ENCODE measurements at regions not wholly inside any gene's neighbourhood (a gene's known extent, or its start where the extent isn't known, plus 50 kb on each side); places are given as distances from the start of the nearest gene placed in this dataset.
"Not testable (repeated sequence)": the region's sequence is repeated elsewhere in the genome, so short reads cannot be mapped to it uniquely, and the experiment has no call there.

DNA sequence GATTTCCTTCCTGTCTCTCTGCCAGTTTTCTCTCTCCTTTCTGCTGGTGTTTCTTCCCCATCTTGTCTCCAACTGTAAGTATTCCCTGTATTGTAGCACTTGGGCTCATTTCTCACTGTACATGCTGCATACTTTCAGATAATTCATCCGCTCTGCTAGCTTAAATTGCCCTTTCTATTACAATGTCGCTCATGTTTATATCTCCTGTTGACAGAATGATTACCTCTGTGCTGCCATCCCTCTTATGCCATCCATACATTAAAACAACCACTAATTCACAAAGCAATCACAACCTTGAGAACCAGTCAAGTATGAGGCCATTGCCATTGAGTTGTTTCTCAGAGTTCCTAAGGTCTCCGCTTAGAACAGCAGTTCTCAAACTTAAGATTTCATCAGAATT is 107.5 kb upstream of the SOX2 start:
- no peak for DNase-seq

DNA sequence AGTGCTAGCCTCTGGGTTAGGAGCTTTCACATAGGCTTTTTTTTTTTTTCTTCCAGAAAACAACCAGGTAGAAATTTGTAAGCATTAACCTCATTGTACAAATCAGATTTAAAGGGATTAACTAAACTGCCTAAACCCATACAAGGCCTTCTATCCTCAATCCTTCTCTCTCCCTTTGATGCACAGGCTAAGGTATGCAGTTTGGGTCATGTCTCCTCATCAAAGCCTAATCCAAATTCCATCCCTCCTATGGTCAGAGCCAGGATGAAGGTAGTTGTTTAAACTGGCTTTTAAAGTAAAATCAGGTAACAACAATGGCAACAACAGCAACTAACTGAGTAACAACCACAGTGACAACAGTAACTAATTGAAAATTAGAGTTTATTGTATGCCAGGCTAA is 115.6 kb upstream of the SOX2 start:
- no peak for DNase-seq

DNA sequence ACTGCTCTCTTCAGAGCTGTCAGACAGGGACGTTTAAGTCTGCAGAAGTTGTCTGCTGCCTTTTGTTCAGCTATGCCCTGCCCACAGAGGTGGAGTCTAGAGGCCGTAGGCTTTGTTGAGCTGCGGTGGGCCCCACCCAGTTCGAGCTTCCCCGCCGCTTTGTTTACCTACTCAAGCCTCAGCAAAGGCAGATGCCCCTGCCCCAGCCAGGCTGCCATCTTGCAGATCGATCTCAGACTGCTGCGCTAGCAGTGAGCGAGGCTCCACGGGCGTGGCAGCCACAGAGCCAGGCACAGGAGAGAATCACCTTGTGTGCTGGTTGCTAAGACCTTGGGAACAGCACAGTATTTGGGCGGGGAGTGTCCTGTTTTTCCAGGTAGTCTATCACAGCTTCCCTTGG is 120.8 kb upstream of the SOX2 start:
- not testable (repeated sequence) for DNase-seq

DNA sequence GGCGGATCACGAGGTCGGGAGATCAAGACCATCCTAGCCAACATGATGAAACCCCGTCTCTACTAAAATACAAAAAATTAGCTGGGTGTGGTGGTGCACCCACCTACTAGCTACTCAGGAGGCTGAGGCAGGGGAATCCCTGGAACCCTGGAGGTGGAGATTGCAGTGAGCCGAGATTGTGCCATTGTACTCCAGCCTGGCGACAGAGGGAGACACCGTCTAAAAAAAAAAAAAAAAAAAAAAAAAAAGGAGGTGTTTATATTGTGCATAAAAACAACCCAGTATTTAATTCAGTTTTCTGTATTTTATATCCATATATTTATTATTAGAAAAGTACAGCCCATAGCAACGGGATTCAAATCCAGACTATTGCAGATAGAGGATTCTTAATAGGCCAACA is 129.1 kb upstream of the SOX2 start:
- DNase-seq, result no peak

DNA sequence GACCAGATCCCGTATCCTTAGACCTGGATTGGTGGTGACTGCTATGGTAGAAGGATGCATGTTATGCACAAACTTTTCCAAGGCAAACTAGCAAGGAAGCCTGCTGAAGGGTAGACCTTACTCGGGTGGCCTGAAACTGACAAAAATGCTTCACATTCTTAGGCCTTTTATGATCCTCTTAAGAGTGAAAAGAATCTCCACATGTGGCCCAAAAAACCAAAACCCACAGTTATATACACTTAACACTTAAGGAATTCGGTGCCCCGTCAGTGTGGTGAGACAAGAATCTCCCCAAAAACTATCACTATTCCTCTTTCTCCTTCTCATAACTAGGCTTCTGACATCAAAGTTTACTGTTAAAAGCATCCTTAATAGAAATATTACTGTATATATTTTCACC is 130.1 kb upstream of the SOX2 start:
- no peak for DNase-seq

DNA sequence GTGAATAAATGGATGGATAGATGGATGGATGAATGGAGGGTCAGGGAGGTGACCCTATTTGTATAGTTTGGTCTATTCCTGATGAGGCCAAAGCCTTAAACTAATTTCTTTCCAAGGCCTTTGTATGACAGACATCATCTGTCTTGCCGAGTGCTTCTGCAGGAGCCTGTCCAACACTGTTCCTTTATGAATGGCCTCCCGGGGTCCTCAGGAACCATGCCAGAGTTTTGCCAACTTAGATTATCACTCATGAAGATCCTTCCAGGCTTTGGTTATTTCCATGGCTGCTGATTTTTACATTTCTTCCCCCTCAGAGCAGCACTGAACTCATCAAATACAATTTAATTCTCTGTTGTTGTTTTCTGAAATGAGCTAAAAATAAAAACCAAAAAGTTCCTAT is 133.0 kb upstream of the SOX2 start:
- DNase-seq, result no peak

DNA sequence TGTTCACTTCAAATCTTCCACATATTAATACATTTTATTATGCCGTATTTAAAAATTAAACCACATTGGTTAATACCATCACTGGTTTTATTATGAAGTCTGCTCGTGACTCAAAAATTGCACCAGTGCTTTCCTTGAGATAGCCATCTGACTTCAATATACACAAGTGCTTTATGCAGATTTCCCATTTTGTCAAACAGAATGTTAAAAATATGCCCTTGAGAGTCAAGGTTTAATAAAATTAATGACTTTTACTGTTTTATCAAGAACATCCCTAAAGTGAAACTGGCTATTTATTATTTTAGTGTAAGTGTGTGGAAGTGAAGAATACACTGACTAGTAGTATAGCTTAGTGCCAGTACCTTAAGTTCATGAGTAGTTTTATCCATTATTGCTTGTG is 139.3 kb upstream of the SOX2 start:
- DNase-seq, result no peak

DNA sequence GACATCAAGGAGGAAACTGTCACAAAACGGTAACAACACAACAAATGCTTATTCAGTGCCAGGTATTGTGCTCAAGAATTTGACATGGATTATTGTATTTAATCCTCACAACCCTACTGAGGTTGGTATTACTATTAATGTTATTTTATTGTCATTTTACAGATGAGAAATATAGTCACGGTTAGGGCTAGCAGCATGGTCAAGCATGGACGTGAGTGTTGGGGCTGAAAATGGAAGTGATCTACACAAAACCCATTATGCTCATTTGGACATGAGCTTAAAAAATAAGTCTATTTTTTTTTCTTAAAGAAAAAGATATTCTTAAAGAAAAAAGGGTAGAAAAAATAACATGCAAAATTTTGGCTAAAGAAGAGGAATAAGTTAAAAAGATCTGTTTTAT is 141.3 kb upstream of the SOX2 start:
- DNase-seq, result no peak

DNA sequence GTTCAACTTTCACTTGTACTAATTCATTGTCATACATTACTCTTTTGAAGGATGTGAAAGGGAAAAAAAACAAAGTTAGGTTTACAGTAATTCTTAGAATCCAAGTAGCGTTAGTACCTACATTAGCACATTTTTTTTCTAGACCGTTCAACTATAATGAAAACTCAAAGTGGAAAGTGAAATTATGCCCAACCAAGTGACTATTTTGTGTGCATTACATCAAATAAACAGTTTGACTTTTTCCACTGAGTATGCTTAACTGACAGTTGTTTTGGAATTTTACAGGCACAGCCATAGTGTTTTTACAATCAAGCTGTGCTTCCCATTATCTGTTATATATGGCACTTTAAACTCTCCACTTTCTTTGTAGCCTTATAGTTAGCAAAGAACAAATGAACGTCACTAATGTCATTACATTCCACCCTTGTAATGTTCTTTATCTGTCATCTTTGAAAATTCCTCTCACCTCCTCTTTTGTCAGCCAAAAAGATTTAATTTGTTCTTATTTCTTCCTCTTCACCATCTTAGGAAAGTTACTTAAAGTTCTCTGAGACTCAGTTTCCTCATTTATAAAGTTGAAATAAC is 142.3 kb upstream of the SOX2 start:
- DNase-seq, result no peak

DNA sequence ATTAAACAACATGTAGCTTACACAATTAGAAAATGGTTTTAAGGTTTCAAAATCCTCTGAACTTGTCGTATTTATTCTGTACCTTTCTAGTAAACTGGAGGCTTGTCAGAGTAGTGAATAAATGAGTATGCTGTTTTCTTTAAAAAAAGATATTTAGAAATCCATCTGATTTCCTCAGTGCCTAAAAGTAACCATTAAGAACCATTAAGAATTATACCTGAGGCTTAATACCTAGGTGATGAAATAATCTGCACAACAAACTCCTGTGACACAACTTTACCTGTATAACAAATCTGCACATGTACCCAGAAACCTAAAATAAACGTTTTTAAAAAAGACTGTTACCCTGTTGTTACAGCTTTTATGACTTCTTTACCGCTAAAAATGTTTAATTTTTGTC is 143.0 kb upstream of the SOX2 start:
- no peak for DNase-seq

DNA sequence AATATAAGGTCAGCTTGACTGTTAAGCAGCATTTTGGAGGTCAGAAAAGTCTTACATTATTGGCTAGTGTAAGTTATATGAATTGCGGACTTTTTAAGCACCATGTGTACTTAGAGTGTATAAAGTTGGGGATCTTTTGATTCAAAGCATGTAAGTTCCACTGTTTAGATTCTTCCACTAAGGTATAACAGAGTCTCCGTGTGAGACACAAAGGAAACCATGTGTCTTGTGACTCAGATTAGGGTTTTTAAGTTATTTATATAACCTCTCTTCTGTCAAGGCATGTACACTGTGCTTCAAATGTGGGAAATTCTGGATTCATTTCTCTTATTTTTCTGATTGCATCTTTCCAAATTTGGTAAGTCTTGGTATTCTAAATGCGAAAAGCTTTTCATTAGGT is 143.5 kb upstream of the SOX2 start:
- DNase-seq, result no peak

DNA sequence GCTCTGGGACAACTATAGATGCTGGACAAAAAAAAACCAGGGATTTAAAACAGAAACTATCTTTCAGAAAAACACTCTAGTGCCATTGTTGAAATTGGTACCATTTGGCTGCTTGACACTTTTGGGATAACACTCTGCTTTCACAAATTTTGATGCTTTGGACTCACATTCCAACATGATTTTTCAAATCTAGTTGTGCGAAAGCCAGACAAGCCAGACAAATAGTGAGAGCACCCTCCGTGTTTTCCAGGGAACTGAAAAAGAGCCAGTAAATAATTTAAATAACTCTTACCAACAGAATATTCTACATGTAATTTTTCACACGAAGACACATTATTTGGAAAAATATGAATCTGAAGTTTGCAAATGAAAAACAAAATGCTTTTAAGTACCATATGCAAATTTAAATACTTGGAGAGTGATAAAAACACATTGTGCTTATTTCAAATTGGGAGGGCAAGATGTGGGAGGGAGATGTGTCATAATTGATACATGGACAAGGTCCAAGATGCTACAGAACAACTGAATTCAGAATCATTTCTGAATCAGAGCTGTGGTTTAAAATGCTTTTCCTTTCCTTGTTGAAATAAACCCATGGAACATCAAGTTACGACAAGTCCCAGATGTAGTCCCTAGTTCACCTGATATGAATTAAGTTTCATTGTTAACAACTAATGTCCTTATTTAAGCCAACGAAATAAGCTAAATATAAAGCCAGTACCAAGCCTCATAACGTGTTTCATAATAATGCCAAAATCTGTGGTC is 144.2 kb upstream of the SOX2 start:
- DNase-seq, result no peak

DNA sequence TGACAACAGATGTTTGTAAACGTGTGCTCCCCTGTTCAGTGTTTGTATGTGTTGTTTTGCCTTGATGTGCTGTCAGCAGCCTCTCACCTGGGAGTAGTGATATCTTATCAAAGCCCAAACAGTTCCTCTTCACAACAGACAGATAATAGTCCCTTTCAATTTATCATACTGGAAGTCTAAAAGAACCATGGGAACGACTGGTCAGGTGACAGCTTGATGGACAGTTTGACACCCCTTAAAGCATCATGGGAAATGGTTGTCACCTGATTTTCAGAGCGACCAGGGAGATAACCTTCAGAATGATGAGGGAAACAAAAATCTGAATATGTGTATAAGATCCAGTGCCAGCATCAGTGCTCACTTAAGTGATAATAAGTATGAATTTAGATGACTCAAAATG is 146.3 kb upstream of the SOX2 start:
- no peak for DNase-seq

DNA sequence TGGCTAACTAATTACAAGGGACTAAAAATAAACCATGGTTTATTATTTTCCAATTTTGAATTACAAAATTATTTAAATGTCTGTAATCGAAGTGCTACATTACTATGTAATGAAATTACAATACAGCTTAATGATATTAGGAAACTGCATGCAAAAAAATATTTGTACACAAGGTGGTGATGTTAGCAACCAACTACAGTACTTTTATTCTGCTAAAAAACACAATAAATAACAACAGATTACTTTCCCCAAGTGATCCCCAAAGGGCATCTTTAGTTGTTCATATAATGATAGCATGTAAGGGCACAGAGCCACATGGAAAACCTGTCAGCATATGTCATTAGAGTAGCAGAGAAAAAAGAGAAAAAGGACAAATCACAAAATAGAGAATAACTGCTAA is 147.5 kb upstream of the SOX2 start:
- DNase-seq, result no peak

DNA sequence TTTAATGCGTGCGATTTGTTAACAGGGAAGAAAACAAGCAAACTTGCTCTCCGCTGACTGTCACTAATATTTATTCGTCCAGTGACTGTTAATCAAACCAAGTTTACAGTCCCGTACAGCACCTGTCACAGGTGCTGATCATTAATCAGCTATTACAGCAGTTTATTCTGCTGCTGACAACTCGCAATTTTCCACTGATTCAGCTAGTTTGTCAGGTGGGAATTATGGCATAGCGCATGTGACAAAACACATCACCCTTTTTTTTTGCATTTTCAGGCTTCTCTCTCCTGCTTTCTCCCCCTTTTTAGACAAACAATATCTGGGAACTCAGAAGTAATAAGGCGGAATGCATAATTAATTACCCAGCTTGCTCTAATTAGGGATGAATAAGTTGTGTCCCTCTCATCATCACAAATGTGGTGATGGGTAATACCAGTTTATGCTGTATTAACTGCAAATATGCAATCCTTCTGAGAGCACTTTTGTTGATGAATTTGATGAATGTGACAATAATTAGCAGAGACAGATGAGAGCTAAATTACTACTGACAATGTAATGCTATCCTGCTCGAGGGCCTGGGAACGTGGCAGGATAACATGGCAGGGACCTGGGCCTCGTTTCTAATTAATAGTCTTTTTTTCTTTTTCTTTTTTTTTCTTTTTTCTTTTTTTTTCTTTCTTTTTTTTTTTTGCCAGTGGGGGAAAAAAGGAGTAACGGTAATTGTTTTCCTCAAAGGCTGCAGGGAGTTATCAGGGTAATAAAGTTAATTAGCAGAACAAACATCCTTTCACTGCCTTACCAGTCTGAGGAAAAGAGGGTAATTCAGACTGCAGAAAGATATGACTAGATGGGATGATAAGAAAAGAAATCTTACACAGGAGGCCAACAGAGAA is 150.3 kb upstream of the SOX2 start:
- DNase-seq, result peak; percentile 79

DNA sequence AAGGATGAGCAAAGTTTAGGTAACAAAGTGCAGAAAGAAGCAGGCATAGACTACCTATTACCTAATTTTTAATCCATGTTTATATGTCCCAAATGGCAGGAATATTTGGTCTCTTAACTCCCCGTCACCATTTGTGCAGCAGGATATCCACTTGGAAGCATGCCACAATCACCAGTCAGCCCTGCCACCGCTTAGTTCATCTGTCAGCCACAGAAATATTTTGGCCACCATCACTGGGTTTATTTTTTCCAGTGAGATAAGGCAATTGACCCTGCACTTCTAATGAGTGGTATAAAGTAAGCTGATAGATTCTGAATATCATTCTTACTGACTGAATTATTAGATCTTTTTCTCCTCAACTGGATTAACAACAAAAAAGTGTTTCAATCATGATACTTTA is 152.9 kb upstream of the SOX2 start:
- DNase-seq, result no peak

DNA sequence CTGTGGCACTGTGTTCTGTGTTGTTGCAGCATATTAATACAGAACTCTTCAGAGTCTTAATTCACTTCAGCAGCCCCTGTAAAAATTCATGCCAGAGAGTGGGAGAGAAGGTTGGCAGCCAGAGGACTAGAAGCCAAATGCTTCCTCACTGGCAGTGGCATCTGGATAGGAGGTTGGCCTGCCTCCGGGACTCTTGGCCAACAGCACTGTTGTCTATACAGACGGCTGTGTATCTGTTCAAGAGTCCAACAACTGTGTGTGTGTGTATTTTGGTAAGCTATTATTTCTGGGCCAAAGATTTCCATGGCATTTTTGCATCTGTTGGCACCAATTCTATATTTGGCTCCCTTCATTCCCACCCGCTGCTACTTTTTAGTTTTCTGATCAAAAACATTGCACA is 156.0 kb upstream of the SOX2 start:
- no peak for DNase-seq

DNA sequence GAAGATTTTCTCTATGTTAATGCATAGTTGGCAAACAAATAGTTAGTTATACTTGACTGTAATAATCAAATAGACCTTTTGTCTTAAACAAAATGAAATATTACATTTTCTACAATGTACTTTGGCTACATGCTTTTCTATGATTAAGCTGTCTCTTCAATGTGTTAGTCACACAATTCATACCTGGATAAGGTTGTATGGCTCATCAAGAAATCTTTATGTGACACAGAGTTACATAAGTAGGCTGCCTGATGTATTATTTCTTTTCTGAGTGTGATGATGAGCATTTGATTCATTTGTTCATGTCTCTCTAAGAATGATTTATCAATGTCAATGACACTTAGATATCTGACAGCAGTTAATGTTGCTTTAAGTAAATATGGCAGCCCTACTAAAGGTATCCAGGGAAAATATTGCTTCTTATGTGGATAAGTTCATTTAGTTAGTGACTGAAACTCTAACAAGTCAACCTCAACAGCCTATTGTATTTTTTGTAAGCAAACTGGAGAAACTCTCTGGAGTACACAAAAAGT is 157.4 kb upstream of the SOX2 start:
- no peak for DNase-seq

DNA sequence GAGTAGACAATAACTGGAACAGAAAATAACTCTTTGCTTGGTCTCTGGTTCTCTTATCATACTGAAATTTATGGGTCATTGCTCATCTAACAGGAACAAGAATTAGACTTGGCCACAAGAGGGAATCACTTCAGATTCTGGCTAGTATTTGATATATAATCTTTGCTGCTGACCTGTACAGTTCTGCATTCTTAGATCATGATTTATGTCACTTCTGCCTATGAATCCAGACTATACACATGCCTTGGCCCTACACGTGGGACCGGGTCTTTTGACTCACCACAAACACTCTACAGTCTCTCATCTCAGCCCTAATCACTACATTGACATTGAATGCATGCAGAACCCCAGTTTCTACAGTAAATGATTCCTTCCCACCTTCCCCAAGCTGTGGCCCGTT is 162.5 kb upstream of the SOX2 start:
- DNase-seq, result no peak

DNA sequence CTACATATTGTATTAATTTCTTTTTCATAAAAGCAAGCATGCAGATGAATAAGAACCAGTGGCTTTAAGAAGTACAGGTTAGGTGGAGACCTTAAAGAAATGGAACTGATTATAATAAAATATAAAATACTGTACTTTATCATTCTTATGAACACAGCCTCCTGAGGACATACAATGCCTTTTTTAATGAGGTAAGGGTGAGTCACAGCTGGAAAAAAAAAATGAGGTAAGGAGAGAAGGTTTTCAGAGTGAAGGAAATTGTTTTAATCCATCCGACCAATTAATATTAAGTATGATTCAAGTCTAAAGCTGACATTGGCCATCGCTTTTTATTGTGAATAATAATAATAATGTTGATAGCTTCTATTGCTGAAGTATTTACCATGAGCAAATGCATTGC is 170.3 kb upstream of the SOX2 start:
- DNase-seq, result no peak

DNA sequence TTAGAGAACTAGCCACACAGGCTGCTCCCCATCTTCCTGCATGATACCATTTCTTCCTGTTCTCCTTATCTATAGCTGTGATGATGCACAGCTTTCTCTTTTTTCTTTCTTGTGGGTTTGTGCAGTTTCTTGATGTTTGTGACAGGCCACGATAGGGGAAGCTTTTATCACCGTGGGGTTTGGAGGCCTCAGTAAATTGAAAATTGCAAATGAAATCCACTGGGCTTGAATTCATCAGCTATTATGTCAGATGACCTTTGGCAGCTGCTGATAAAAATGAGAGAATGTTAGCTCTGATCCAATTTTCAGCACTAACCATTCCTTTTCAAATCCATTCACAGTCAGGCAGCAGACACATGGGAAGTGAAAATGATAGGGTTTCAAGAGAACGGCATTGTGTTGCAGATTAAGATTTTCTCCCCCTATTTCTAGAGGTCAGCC is 176.9 kb upstream of the SOX2 start:
- DNase-seq, result no peak

DNA sequence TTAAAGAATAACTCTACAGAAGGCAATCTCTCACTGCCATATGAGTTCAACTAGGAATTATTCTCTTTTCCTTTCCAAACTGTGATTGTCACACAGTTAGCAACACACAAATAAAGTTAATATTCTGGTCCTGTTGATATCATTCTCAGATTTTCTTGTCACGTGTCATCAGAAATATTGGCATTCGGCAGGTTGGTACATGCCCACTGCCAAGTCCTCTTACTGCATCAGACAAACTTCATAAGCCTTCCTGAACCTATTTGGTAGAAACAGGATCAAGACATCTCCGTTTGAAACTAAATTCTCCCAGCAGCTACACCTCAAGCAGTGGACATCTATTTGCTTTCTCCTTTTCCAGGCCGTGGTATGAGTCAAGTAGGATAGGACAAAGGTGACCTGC is 177.9 kb upstream of the SOX2 start:
- DNase-seq, result no peak

DNA sequence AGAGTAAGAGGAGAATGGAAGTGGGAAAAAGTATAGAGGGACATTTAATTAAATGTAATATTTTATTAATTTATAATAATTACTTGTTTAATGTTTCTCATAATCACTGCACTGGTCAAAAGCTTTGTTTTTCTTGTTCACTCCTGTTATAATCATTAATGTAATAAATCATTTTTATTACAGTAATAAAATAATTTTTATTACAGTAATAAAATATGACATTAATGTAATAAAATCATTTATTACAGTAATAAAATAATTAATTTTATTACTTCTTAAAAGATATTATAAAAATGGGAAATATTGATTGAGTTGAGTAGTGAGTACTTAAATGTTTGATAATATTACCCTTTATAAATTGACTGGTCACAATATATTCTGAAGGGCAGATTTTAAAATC is 181.1 kb upstream of the SOX2 start:
- no peak for DNase-seq

DNA sequence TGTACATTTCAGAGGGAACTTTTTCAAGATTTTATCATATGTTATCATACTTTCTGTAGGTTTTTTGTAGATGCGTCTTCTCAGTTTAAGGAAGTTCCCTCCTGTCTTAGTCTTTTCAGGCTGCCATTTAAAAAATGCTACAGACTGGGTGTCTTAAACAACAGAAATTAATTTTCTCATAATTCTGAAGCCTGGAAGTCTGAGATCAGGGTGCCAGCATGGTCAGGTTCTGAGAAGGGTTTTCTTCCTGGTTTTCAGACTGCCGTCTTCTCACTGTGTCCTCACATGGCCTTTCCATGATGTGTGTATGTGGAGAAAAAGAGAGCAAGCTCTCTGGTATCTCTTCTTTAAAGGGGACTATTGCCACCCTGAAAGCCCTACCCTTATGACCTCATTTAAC is 189.9 kb upstream of the SOX2 start:
- no peak for DNase-seq
